Stomach (tissue), 4 donors: ENCODE measurements at regions not wholly inside any gene's neighbourhood (a gene's known extent, or its start where the extent isn't known, plus 50 kb on each side); places are given as distances from the start of the nearest gene placed in this dataset.

Experiments
- CTCF ChIP-seq, 7 experiments: fragments of 450-650 bp in 4 of 7; fragments of 200-600 bp in 3 of 7; sonication (generic) in 3 of 7; IDR thresholded peaks; one replicate each; pipeline ENCODE4 v1.5.1; 2016 to 2019; ENCODE audit warnings: antibody characterized with exemption in 7 of 7, control low read depth in 2 of 7, mild to moderate bottlenecking in 1 of 7
- EP300 ChIP-seq: sonication (generic); formaldehyde crosslinking; IDR thresholded peaks from one replicate; pipeline ENCODE4 v1.6.1; 2017; ENCODE audit warnings: antibody characterized with exemption
- POLR2A ChIP-seq, 4 donors: fragments of 450-650 bp; IDR thresholded peaks; one replicate each; pipeline ENCODE4 v1.6.1; 2016; ENCODE audit warnings: antibody characterized with exemption in 4 of 4, control low read depth in 2 of 4, mild to moderate bottlenecking in 1 of 4, moderate library complexity in 1 of 4
- POLR2AphosphoS5 ChIP-seq, 3 donors: sonication (generic); formaldehyde crosslinking; IDR thresholded peaks; one replicate each; pipeline ENCODE4 v1.6.1; 2016; ENCODE audit warnings: antibody characterized with exemption in 3 of 3

- no peak for TF ChIP-seq CTCF (IDR thresholded peaks at IDR 0.05)
- no peak for TF ChIP-seq POLR2A (IDR thresholded peaks at IDR 0.05)
- no peak for TF ChIP-seq POLR2AphosphoS5 (IDR thresholded peaks at IDR 0.05)
- TF ChIP-seq EP300, result no peak
Observed at GRCh38 chr1:30258876-30259275, 464.5 kb downstream of the MATN1 start.
